ENCODE measurements at regions not wholly inside any gene's neighbourhood (a gene's known extent, or its start where the extent isn't known, plus 50 kb on each side); places are given as distances from the start of the nearest gene placed in this dataset.

DNA sequence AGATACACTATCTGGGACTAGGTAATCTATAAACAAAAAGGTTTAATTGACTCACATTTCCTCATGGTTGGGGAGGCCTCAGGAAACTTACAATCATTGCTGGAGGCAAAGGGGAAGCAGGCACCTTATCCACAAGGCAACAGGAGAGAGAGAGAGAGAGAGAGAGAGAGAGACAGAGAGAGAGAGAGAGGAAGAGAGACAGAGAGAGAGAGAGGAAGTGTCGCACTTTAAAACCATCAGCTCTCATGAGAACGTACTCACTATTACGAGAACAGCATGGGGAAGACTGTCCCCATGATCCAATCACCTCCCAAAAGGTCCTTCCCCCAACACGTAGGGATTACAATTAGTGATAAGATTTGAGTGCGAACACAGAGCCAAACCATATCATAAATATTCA, 253.5 kb upstream of the TRIB2 start:
- TF ChIP-seq GATA3 (IDR thresholded peaks at IDR 0.05; ENCODE audit: low read depth, low read length) (no peak), GATA2 (IDR thresholded peaks at IDR 0.05; ENCODE audit: low read depth, low read length) (no peak)

All from SH-SY5Y (cell line).